Stomach (tissue), 8 donors: ENCODE measurements at regions not wholly inside any gene's neighbourhood (a gene's known extent, or its start where the extent isn't known, plus 50 kb on each side); places are given as distances from the start of the nearest gene placed in this dataset.

Source experiments
- DNase-seq, 2 donors: peaks; one replicate each; pipeline versions ENCODE4 v3.0.0 to v3.0.0-alpha.2; 2013 to 2019
- H3K27ac ChIP-seq, 5 donors: fragments of 200-600 bp in 4 of 5; sonication (generic) in 4 of 5; one replicate each; pipeline ENCODE4 v1.5.1; 2013 to 2019; ENCODE audit warnings: mild to moderate bottlenecking in 1 of 5, moderate library complexity in 1 of 5
- H3K27me3 ChIP-seq, 3 donors: fragments of 200-600 bp; sonication (generic); one replicate each; pipeline ENCODE4 v1.5.1; 2017 to 2019; ENCODE audit warnings: mixed run types in 1 of 3
- H3K36me3 ChIP-seq, 4 donors: fragments of 200-600 bp; sonication (generic); 1 replicate in 3 of 4; 2 replicates in 1 of 4; pipeline ENCODE4 v1.5.1; 2016 to 2019
- H3K4me1 ChIP-seq, 4 donors: fragments of 200-600 bp; sonication (generic); one replicate each; pipeline ENCODE4 v1.5.1; 2016 to 2019
- H3K4me3 ChIP-seq, 4 donors: fragments of 200-600 bp; sonication (generic) in 3 of 4; one replicate each; pipeline ENCODE4 v1.5.1; 2016 to 2019; ENCODE audit warnings: mild to moderate bottlenecking in 1 of 4
- H3K9me3 ChIP-seq, 4 donors: fragments of 200-600 bp; sonication (generic); one replicate each; pipeline ENCODE4 v1.5.1; 2016 to 2019
- CTCF ChIP-seq, 7 experiments: fragments of 450-650 bp in 4 of 7; fragments of 200-600 bp in 3 of 7; sonication (generic) in 3 of 7; IDR thresholded peaks; one replicate each; pipeline ENCODE4 v1.5.1; 2016 to 2019; ENCODE audit warnings: antibody characterized with exemption in 7 of 7, control low read depth in 2 of 7, mild to moderate bottlenecking in 1 of 7
- EP300 ChIP-seq: sonication (generic); formaldehyde crosslinking; IDR thresholded peaks from one replicate; pipeline ENCODE4 v1.6.1; 2017; ENCODE audit warnings: antibody characterized with exemption
- POLR2A ChIP-seq, 4 donors: fragments of 450-650 bp; IDR thresholded peaks; one replicate each; pipeline ENCODE4 v1.6.1; 2016; ENCODE audit warnings: antibody characterized with exemption in 4 of 4, control low read depth in 2 of 4, mild to moderate bottlenecking in 1 of 4, moderate library complexity in 1 of 4
- POLR2AphosphoS5 ChIP-seq, 3 donors: sonication (generic); formaldehyde crosslinking; IDR thresholded peaks; one replicate each; pipeline ENCODE4 v1.6.1; 2016; ENCODE audit warnings: antibody characterized with exemption in 3 of 3
- WGBS, 5 donors: extraction: QIAGEN DNeasy Blood & Tissue Kit in 3 of 5; methylation state at CpG; one replicate each; pipeline versions ENCODE4 v1.1.5 to v1.1.7; 2013 to 2018; 5-methylcytosine and 5-hydroxymethylcytosine counted together
- intact Hi-C: fragments of 100-400 bp; cut with DNase I; formaldehyde crosslinking; loops from one replicate; pipeline ENCODE4 v1.15.1; 2023; ENCODE audit warnings: low total_unique reads
- donor health status: healthy with polysubstance abuse.
- donor health status: Bipolar disorder and iron deficiency.
- donor health status: healthy.

GRCh38 chrX:33989936-33990335 is 142.2 kb downstream of the FAM47A start:
- peak in 1 of 2 donors; percentile 17 for DNase-seq
- 33 to 46% (median 40%) methylated on average over 4 of the region's 4 CpGs for WGBS, 5 donors
- H3K4me3 ChIP-seq, result no peak overlapping the region
- peaks cover 0 to 2% (median 0%) of the 10 kb centered on the region in 3 donors for H3K27me3 ChIP-seq
- no peaks in the 10 kb centered on the region for H3K4me1 ChIP-seq
- H3K36me3 ChIP-seq, result no peaks in the 10 kb centered on the region
- intact Hi-C loops, result no loop called here
- TF ChIP-seq POLR2A (IDR thresholded peaks at IDR 0.05) (no peak), POLR2AphosphoS5 (IDR thresholded peaks at IDR 0.05) (no peak), EP300 (no peak), CTCF (IDR thresholded peaks at IDR 0.05) (no peak)
- H3K9me3 ChIP-seq, result peaks cover 0 to 4% (median under 1%) of the 10 kb centered on the region in 4 donors
- no peak overlapping the region for H3K27ac ChIP-seq

- DNase-seq, result no peak
- intact Hi-C loops, result no loop called here
- Histone ChIP-seq H3K4me1 (no peaks in the 10 kb centered on the region), H3K36me3 (no peaks in the 10 kb centered on the region), H3K4me3 (no peak overlapping the region), H3K9me3 (no peaks in the 10 kb centered on the region), H3K27me3 (peaks cover 0 to 2% (median 0%) of the 10 kb centered on the region in 3 donors), H3K27ac (no peak overlapping the region)
- TF ChIP-seq CTCF (IDR thresholded peaks at IDR 0.05), result no peak
- no peak for TF ChIP-seq POLR2AphosphoS5 (IDR thresholded peaks at IDR 0.05)
- TF ChIP-seq POLR2A (IDR thresholded peaks at IDR 0.05), result no peak
- TF ChIP-seq EP300, result no peak
- WGBS, 5 donors, result 77 to 100% (median 89%) methylated on average over 3 to 4 of the region's 4 CpGs
Measured at GRCh38 chrX:33987458-33987857, 144.7 kb downstream of the FAM47A start.

- intact Hi-C loops, result no loop called here
- 84 to 95% (median 90%) methylated on average over 4 to 6 of the region's 6 CpGs for WGBS, 5 donors
- DNase-seq, result no peak
- Histone ChIP-seq H3K4me3 (no peak overlapping the region), H3K27me3 (no peaks in the 10 kb centered on the region), H3K9me3 (no peaks in the 10 kb centered on the region), H3K4me1 (no peaks in the 10 kb centered on the region), H3K36me3 (no peaks in the 10 kb centered on the region), H3K27ac (no peak overlapping the region)
- TF ChIP-seq POLR2AphosphoS5 (IDR thresholded peaks at IDR 0.05), result no peak
- no peak for TF ChIP-seq EP300
- no peak for TF ChIP-seq CTCF (IDR thresholded peaks at IDR 0.05)
- no peak for TF ChIP-seq POLR2A (IDR thresholded peaks at IDR 0.05)
Measured at GRCh38 chrX:33974676-33975075, 157.4 kb downstream of the FAM47A start.

GRCh38 chrX:33970028-33970967 is 161.8 kb downstream of the FAM47A start:
- no peaks in the 10 kb centered on the region for H3K36me3 ChIP-seq
- TF ChIP-seq POLR2A (IDR thresholded peaks at IDR 0.05) (no peak), CTCF (IDR thresholded peaks at IDR 0.05) (no peak), EP300 (no peak), POLR2AphosphoS5 (IDR thresholded peaks at IDR 0.05) (no peak)
- no peak for DNase-seq

More at GRCh38 chrX:33970028-33970967, 161.8 kb downstream of the FAM47A start:
- Histone ChIP-seq H3K27me3 (peaks cover 0 to 7% (median 0%) of the 10 kb centered on the region in 3 donors), H3K4me3 (no peak overlapping the region), H3K27ac (no peak overlapping the region), H3K9me3 (peaks cover 0 to 11% (median 4%) of the 10 kb centered on the region in 4 donors), H3K4me1 (no peaks in the 10 kb centered on the region)
- intact Hi-C loops, result no loop called here
- WGBS, 5 donors, result 84 to 89% (median 85%) methylated on average over 3 of the region's 3 CpGs; no CpG with 5 or more reads in 1 of the 5 donors
